Lower leg skin (tissue), 3 donors: ENCODE measurements at regions not wholly inside any gene's neighbourhood (a gene's known extent, or its start where the extent isn't known, plus 50 kb on each side); places are given as distances from the start of the nearest gene placed in this dataset.

Source experiments
- CTCF ChIP-seq, 3 donors: fragments of 450-650 bp; IDR thresholded peaks; one replicate each; pipeline ENCODE4 v1.5.1; 2016; ENCODE audit warnings: antibody characterized with exemption in 3 of 3, mild to moderate bottlenecking in 3 of 3, moderate library complexity in 2 of 3
- POLR2A ChIP-seq, 2 donors: fragments of 450-650 bp; IDR thresholded peaks; one replicate each; pipeline ENCODE4 v1.6.1; 2016 to 2017; ENCODE audit warnings: antibody characterized with exemption in 2 of 2, mild to moderate bottlenecking in 1 of 2, moderate library complexity in 1 of 2

GRCh38 chr5:97606531-97606930, 423.5 kb upstream of the RIOK2 start:
- TF ChIP-seq POLR2A (IDR thresholded peaks at IDR 0.05) (no peak), CTCF (IDR thresholded peaks at IDR 0.05) (no peak)
